ENCODE measurements at regions not wholly inside any gene's neighbourhood (a gene's known extent, or its start where the extent isn't known, plus 50 kb on each side); places are given as distances from the start of the nearest gene placed in this dataset.

GRCh38 chr1:216932424-216932823 is 209.2 kb upstream of the ESRRG start:
- no peak for DNase-seq (ENCODE audit: low spot score)
- Histone ChIP-seq H3K4me3 (ENCODE audit: low read depth, low read length, poor library complexity, severe bottlenecking) (no peak overlapping the region), H3K9me2 (ENCODE audit: insufficient read depth, low read length) (no peaks in the 10 kb centered on the region), H3K79me2 (ENCODE audit: insufficient read depth, low read depth, low read length) (no peaks in the 10 kb centered on the region), H3K9me3 (ENCODE audit: low read length) (no peaks in the 10 kb centered on the region), H3K27ac (ENCODE audit: low read depth, low read length, poor library complexity, severe bottlenecking) (no peak overlapping the region), H3K4me2 (ENCODE audit: low read length) (no peak overlapping the region), H4K20me1 (ENCODE audit: insufficient read depth, low read length) (no peaks in the 10 kb centered on the region), H3K4me1 (ENCODE audit: insufficient read depth, low read length, poor library complexity, severe bottlenecking) (no peaks in the 10 kb centered on the region), H2AFZ (ENCODE audit: low read length) (no peak overlapping the region), H3K36me3 (ENCODE audit: insufficient read depth, low read length) (no peaks in the 10 kb centered on the region)
- POLR2A ChIA-PET: interaction anchor here (0.6 kb wide), 1 partner anchor 571 kb away, joined by 3 read pairs; no protein-coding TSS in a partner anchor
- TF ChIP-seq CTCF (conservative IDR thresholded peaks at IDR 0.05; ENCODE audit: low read length) (no peak), EZH2phosphoT487 (IDR thresholded peaks at IDR 0.05; ENCODE audit: borderline replicate concordance, low read depth, low read length) (no peak)
- BruUV-seq (replicated peaks): no TSS peak
- intact Hi-C loops (cut with micrococcal nuclease; ENCODE audit: unreplicated experiment): no loop called here
- CTCF ChIA-PET (ENCODE audit: unreplicated experiment): no interaction called here

GRCh38 chr1:216929870-216930582 is 206.8 kb upstream of the ESRRG start:
- no peaks in the 10 kb centered on the region for H3K9me2 ChIP-seq (ENCODE audit: insufficient read depth, low read length)
- H3K27ac ChIP-seq (ENCODE audit: low read depth, low read length, poor library complexity, severe bottlenecking): no peak overlapping the region
- TF ChIP-seq CTCF (conservative IDR thresholded peaks at IDR 0.05; ENCODE audit: low read length): no peak
- TF ChIP-seq EZH2phosphoT487 (IDR thresholded peaks at IDR 0.05; ENCODE audit: borderline replicate concordance, low read depth, low read length): no peak
- no peak for DNase-seq (ENCODE audit: low spot score)
- no peak overlapping the region for H2AFZ ChIP-seq (ENCODE audit: low read length)
- no TSS peak for BruUV-seq (replicated peaks)
- no peaks in the 10 kb centered on the region for H3K36me3 ChIP-seq (ENCODE audit: insufficient read depth, low read length)
- no peak overlapping the region for H3K4me2 ChIP-seq (ENCODE audit: low read length)
- no peaks in the 10 kb centered on the region for H3K4me1 ChIP-seq (ENCODE audit: insufficient read depth, low read length, poor library complexity, severe bottlenecking)
- intact Hi-C loops (cut with micrococcal nuclease; ENCODE audit: unreplicated experiment): no loop called here
- CTCF ChIA-PET (ENCODE audit: unreplicated experiment): no interaction called here
- no peaks in the 10 kb centered on the region for H3K79me2 ChIP-seq (ENCODE audit: insufficient read depth, low read depth, low read length)
- no peaks in the 10 kb centered on the region for H4K20me1 ChIP-seq (ENCODE audit: insufficient read depth, low read length)
- no peaks in the 10 kb centered on the region for H3K9me3 ChIP-seq (ENCODE audit: low read length)
- POLR2A ChIA-PET: no interaction called here
- H3K4me3 ChIP-seq (ENCODE audit: low read depth, low read length, poor library complexity, severe bottlenecking): no peak overlapping the region

- H3K27ac ChIP-seq (ENCODE audit: low read depth, low read length, poor library complexity, severe bottlenecking): no peak overlapping the region
- H3K4me1 ChIP-seq (ENCODE audit: insufficient read depth, low read length, poor library complexity, severe bottlenecking): no peaks in the 10 kb centered on the region
- intact Hi-C loops (cut with micrococcal nuclease; ENCODE audit: unreplicated experiment): no loop called here
- no TSS peak for BruUV-seq (replicated peaks)
- TF ChIP-seq CTCF (conservative IDR thresholded peaks at IDR 0.05; ENCODE audit: low read length) (no peak), EZH2phosphoT487 (IDR thresholded peaks at IDR 0.05; ENCODE audit: borderline replicate concordance, low read depth, low read length) (no peak)
- no peaks in the 10 kb centered on the region for H3K9me2 ChIP-seq (ENCODE audit: insufficient read depth, low read length)
- no peaks in the 10 kb centered on the region for H4K20me1 ChIP-seq (ENCODE audit: insufficient read depth, low read length)
- H3K4me2 ChIP-seq (ENCODE audit: low read length): no peak overlapping the region
- no peaks in the 10 kb centered on the region for H3K9me3 ChIP-seq (ENCODE audit: low read length)
- no peaks in the 10 kb centered on the region for H3K36me3 ChIP-seq (ENCODE audit: insufficient read depth, low read length)
- DNase-seq (ENCODE audit: low spot score): no peak
- H3K4me3 ChIP-seq (ENCODE audit: low read depth, low read length, poor library complexity, severe bottlenecking): no peak overlapping the region
- CTCF ChIA-PET (ENCODE audit: unreplicated experiment): no interaction called here
- POLR2A ChIA-PET: no interaction called here
- H3K79me2 ChIP-seq (ENCODE audit: insufficient read depth, low read depth, low read length): no peaks in the 10 kb centered on the region
- no peak overlapping the region for H2AFZ ChIP-seq (ENCODE audit: low read length)
These were observed 204.4 kb upstream of the ESRRG start for GRCh38 chr1:216927633-216928032.

Data from OCI-LY7 (cell line).